Small intestine (tissue), 7 donors: ENCODE measurements at regions not wholly inside any gene's neighbourhood (a gene's known extent, or its start where the extent isn't known, plus 50 kb on each side); places are given as distances from the start of the nearest gene placed in this dataset.

Experiments
- DNase-seq, 2 donors: peaks; one replicate each; pipeline versions ENCODE4 v3.0.0 to v3.0.0-alpha.2; 2013
- FAIRE-seq: peaks from 2 replicates; lab custom pipeline; 2012; peaks lifted over from hg19 to GRCh38; lab: Jason Lieb, UNC
- H3K27ac ChIP-seq, 3 donors: one replicate each; pipeline ENCODE4 v1.5.1; 2013; ENCODE audit warnings: low read length in 2 of 3, mild to moderate bottlenecking in 2 of 3, control low read depth in 1 of 3, inconsistent platforms in 1 of 3, low read depth in 1 of 3, moderate library complexity in 1 of 3
- H3K27me3 ChIP-seq, 3 donors: one replicate each; pipeline ENCODE4 v1.6.1; 2013; ENCODE audit warnings: low read length in 3 of 3, inconsistent platforms in 1 of 3; ENCODE audit not compliant: control insufficient read depth in 3 of 3, insufficient read depth in 3 of 3
- H3K36me3 ChIP-seq, 3 donors: one replicate each; pipeline ENCODE4 v1.6.1; 2013; ENCODE audit warnings: low read length in 3 of 3, inconsistent platforms in 1 of 3, low read depth in 1 of 3, mild to moderate bottlenecking in 1 of 3, moderate library complexity in 1 of 3; ENCODE audit not compliant: control insufficient read depth in 3 of 3, insufficient read depth in 2 of 3
- H3K4me1 ChIP-seq, 3 donors: one replicate each; pipeline ENCODE4 v1.6.1; 2013; ENCODE audit warnings: low read length in 2 of 3, inconsistent platforms in 1 of 3, low read depth in 1 of 3, mild to moderate bottlenecking in 1 of 3, moderate library complexity in 1 of 3; ENCODE audit not compliant: control insufficient read depth in 3 of 3, insufficient read depth in 2 of 3
- H3K4me3 ChIP-seq, 3 donors: one replicate each; pipeline ENCODE4 v1.5.1; 2013; ENCODE audit warnings: low read length in 3 of 3, control low read depth in 1 of 3, inconsistent platforms in 1 of 3, low read depth in 1 of 3, mild to moderate bottlenecking in 1 of 3, moderate library complexity in 1 of 3
- H3K9me3 ChIP-seq, 2 donors: one replicate each; pipeline ENCODE4 v1.6.1; 2013; ENCODE audit warnings: low read depth in 1 of 2, low read length in 1 of 2; ENCODE audit not compliant: control insufficient read depth in 2 of 2, insufficient read depth in 1 of 2
- whole genome bisulfite sequencing, 3 donors: extraction: QIAGEN DNeasy Blood & Tissue Kit; methylation state at CpG; one replicate each; pipeline ENCODE4 v1.1.7; 2013; 5-methylcytosine and 5-hydroxymethylcytosine counted together
- donor health status: healthy with polysubstance abuse.
- donor health status: control.
- donor health status: control.
- donor health status: Bipolar disorder and iron deficiency.
- donor health status: healthy.

DNA sequence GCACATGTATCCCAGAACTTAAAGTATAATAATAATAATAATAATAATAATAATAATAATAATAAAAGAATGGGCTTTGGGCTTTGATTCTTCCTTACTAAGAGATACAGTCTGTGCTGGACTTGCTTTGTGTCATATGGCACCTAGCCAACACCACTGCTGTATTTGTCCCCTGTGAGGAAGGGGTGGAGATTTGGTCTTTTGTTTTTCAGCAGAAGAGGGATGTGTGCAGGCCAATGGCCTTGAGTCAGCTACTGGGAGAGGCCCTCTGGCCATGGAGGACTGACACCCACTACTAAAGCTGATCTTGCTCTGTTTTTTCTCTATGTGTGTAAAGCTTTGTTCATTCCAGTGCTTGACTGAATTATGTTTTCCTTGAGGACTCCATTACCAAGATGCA, 573.0 kb upstream of the PCDH15 start:
- FAIRE-seq (no peak), DNase-seq (no peak)
- H3K4me3 ChIP-seq = no peak overlapping the region
- no peaks in the 10 kb centered on the region for H3K27me3 ChIP-seq
- no peak overlapping the region for H3K27ac ChIP-seq
- H3K9me3 ChIP-seq = no peaks in the 10 kb centered on the region
- H3K4me1 ChIP-seq = no peaks in the 10 kb centered on the region
- H3K36me3 ChIP-seq = no peaks in the 10 kb centered on the region

DNA sequence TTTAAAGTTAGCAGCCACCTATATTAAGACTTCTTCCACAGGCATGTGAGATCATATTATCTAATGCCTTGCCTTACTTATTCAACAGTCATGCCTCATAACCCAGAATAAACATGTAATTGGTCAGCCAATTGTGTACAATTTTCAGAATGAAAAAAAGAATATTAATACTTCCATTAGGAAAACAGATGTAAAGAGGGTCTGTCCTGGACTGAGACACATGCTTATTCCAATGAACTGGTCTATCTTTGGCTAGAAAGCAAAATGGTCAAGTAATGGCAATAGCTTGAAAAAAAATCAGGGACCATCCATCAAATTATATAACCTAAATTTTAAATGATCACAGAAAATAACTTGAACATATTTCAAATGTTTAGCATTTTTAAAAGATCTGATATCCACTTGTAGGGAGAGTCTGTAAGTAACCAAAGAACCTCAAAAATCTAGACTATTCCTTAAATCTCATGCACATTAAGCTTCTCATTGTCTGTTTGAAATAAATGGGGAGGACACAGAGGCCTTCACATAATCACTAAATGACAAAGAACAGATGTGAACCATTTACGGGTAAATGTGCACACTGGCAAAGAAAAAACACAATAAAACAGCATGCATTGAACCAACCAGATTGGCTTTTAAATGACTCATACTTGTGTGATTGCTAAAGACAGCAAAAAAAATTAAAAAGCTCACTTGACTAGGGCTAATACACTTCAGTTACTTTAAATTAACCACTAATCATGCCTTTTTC, 568.8 kb upstream of the PCDH15 start:
- Histone ChIP-seq H3K4me1 (no peaks in the 10 kb centered on the region), H3K27ac (no peak overlapping the region), H3K9me3 (no peaks in the 10 kb centered on the region), H3K27me3 (no peaks in the 10 kb centered on the region), H3K36me3 (no peaks in the 10 kb centered on the region), H3K4me3 (no peak overlapping the region)
- no peak for FAIRE-seq
- no peak for DNase-seq
- WGBS, 3 donors = 38 to 48% (median 43%) methylated on average over 1 of the region's 1 CpG

DNA sequence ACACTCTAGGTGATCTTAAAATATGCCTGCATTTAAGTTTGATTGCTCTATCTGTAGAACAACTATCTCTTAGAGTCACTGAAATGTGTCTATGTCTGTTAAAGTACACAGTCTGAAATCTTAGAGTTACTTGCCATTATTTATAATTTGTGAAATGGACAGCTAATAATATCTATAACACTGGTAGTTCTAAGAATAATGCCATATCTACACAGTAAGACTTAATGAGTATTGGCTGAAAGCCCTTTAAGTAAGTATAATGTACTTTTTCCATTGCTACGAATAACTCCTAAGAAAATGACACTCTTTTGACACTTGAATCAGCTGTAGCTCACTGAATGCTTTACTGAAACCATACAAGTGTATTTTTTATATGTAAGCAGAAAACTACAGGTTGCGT, 567.4 kb upstream of the PCDH15 start:
- DNase-seq (no peak), FAIRE-seq (no peak)
- H3K9me3 ChIP-seq = no peaks in the 10 kb centered on the region
- no peak overlapping the region for H3K27ac ChIP-seq
- no peaks in the 10 kb centered on the region for H3K36me3 ChIP-seq
- H3K27me3 ChIP-seq = no peaks in the 10 kb centered on the region
- no peak overlapping the region for H3K4me3 ChIP-seq
- H3K4me1 ChIP-seq = no peaks in the 10 kb centered on the region
- WGBS, 3 donors = 69 to 79% (median 76%) methylated on average over 2 of the region's 2 CpGs

DNA sequence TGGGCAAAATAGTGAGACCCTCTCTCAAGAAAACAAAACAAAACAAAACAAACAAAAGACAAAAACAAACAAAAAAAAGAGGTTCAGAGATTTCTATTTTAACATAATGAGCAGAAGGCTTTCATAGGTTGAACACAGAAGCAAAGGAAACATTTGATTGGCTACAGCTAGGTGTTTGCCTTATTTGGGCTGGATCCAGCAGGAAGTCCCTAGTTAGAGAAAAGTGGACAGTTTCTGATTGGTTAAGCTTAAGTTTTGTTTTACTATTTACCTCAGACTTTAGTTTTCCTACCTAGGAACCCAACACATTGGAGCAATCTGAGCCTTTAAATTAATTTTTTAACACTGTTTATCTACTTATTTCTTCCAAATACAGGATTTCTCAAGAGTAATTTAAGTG, 566.5 kb upstream of the PCDH15 start:
- no peak overlapping the region for H3K27ac ChIP-seq
- no peaks in the 10 kb centered on the region for H3K9me3 ChIP-seq
- no peak for DNase-seq
- no peaks in the 10 kb centered on the region for H3K4me1 ChIP-seq
- H3K4me3 ChIP-seq = no peak overlapping the region
- no peak for FAIRE-seq
- H3K27me3 ChIP-seq = no peaks in the 10 kb centered on the region
- no peaks in the 10 kb centered on the region for H3K36me3 ChIP-seq

DNA sequence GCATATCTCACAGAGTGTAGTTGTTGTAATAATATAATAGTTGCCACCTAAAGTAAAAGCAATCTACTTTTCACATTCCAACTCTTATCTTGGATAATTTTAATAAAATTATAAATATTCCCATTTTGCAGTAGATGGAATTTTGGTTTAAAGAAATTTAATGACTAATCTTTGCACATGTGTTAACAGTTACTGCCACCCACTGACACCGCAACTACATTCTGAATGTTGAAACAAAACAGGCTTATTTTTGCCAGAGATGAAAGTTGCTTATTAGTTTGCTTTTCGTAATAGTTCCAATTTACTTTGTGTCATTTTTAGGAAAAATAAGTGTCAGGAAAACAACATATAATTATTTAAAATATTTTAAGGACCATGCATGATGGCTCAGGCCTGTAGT, 557.5 kb upstream of the PCDH15 start:
- FAIRE-seq = no peak
- no peaks in the 10 kb centered on the region for H3K9me3 ChIP-seq
- WGBS, 3 donors = 84 to 96% (median 93%) methylated on average over 2 of the region's 2 CpGs
- H3K27me3 ChIP-seq = no peaks in the 10 kb centered on the region
- no peaks in the 10 kb centered on the region for H3K4me1 ChIP-seq
- no peaks in the 10 kb centered on the region for H3K36me3 ChIP-seq
- H3K27ac ChIP-seq = no peak overlapping the region
- no peak for DNase-seq
- H3K4me3 ChIP-seq = no peak overlapping the region

DNA sequence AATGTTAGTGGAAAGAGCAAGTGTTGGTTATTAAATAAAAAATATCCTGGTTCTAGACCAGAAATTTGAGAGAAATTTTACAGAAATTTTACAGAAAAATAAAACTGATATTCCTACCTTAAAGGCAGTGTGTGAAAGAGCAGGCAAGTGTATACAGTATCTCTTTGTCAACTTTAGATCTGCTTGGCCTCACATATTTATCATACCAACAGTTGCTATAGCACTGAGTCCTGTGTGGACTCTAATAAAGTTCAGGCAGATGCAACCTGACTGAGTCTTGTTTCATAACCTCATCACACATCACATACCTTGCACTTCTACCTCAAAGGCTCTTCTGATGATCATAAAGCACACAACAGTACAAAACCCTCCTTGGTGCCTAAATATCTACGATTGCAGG, 552.4 kb upstream of the PCDH15 start:
- no peaks in the 10 kb centered on the region for H3K9me3 ChIP-seq
- no peak for DNase-seq
- no peaks in the 10 kb centered on the region for H3K27me3 ChIP-seq
- H3K36me3 ChIP-seq = no peaks in the 10 kb centered on the region
- no peaks in the 10 kb centered on the region for H3K4me1 ChIP-seq
- no peak overlapping the region for H3K27ac ChIP-seq
- no peak overlapping the region for H3K4me3 ChIP-seq
- no peak for FAIRE-seq
- WGBS, 3 donors = 63 to 77% (median 76%) methylated on average over 1 of the region's 1 CpG

DNA sequence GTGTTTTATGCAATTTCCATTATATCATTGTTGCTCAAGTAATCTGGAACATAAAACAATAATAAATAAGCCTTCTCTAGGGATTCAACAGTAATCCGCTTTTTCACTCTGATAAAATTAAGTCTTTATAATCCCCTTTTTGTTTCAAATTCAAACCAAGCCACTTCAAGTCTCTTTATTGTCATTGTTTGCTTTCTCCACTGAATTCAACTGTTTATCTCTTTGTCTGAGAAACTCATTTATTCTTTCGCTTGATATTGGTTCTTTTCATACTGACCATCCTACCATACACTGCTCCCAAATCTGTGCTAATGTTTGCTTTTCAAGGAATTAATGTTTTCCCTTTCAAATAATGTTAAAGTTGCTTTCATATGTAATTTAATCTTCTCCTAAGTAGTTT, 550.4 kb upstream of the PCDH15 start:
- FAIRE-seq (no peak), DNase-seq (no peak)
- WGBS, 3 donors = 30 to 50% (median 36%) methylated on average over 2 of the region's 2 CpGs
- Histone ChIP-seq H3K36me3 (no peaks in the 10 kb centered on the region), H3K9me3 (no peaks in the 10 kb centered on the region), H3K4me3 (no peak overlapping the region), H3K27me3 (no peaks in the 10 kb centered on the region), H3K27ac (no peak overlapping the region), H3K4me1 (no peaks in the 10 kb centered on the region)

DNA sequence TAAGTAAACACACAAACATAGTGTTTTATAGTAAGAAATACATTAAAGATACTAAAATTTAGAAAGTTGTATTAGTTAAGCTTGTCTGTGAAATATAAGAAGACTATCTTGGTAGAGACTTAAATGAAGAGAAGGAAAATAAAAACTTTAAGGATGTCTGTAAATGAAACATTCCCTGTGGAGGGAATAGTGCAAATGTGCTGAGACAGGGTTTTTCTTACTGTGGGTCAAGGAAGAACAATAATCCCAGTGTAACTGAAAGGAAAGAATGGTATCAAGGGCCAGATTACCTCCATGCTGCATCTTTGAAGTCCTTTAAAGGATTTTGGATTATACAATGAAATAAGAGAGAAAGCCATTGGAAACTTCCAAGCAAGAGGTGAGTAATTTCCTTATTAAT, 547.5 kb upstream of the PCDH15 start:
- no peak overlapping the region for H3K4me3 ChIP-seq
- FAIRE-seq (no peak), DNase-seq (no peak)
- H3K4me1 ChIP-seq = no peaks in the 10 kb centered on the region
- H3K27me3 ChIP-seq = no peaks in the 10 kb centered on the region
- H3K27ac ChIP-seq = no peak overlapping the region
- H3K36me3 ChIP-seq = no peaks in the 10 kb centered on the region
- H3K9me3 ChIP-seq = no peaks in the 10 kb centered on the region

DNA sequence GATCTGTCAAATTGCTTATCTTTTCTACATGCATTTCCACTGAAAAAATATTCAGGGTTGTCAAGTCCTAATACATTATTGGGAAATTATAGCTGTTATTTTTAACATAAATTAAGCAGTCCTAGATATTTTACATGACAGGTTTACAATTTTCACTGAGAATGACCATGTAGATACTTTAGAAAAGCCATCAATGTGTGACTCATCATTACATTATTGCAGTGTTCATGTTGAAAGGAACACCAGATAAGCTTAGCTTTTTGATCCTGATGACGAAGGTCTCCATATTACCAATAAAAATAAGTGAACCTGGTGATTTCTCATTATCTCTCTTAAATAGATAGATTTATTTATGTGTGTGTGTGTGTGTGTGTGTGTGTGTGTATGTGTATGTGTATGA, 529.5 kb upstream of the PCDH15 start:
- no peak for FAIRE-seq
- WGBS, 3 donors = 12 to 58% (median 16%) methylated on average over 1 of the region's 1 CpG
- no peaks in the 10 kb centered on the region for H3K4me1 ChIP-seq
- no peaks in the 10 kb centered on the region for H3K27me3 ChIP-seq
- no peak overlapping the region for H3K27ac ChIP-seq
- no peak overlapping the region for H3K4me3 ChIP-seq
- no peak for DNase-seq
- H3K9me3 ChIP-seq = no peaks in the 10 kb centered on the region
- no peaks in the 10 kb centered on the region for H3K36me3 ChIP-seq
